RWPE1 (cell line): ENCODE measurements at regions not wholly inside any gene's neighbourhood (a gene's known extent, or its start where the extent isn't known, plus 50 kb on each side); places are given as distances from the start of the nearest gene placed in this dataset.

ENCODE experiments used
- CTCF ChIA-PET: fragments of 350-600 bp; sonication (Branson Sonifier 250); formaldehyde crosslinking; extraction: SDS; loops from one replicate; lab custom pipeline; 2021; lab: Yijun Ruan, JAX
- POLR2A ChIA-PET: fragments of 400-600 bp; formaldehyde crosslinking; extraction: SDS; loops from one replicate; lab custom pipeline; 2020; ENCODE audit warnings: antibody characterized with exemption; ENCODE audit not compliant: low non-redundant PET; lab: Yijun Ruan, JAX
- DNase-seq: peaks from one replicate; pipeline ENCODE4 v3.0.0; 2012; ENCODE audit warnings: low spot score
- H3K27ac ChIP-seq: fragments of 450-650 bp; 2 replicates; pipeline ENCODE4 v1.5.1; 2017
- CTCF ChIP-seq: fragments of 450-650 bp; conservative IDR thresholded peaks from 2 replicates; pipeline ENCODE4 v1.5.1; 2017; ENCODE audit warnings: low read depth, mild to moderate bottlenecking

- no peak for DNase-seq
- POLR2A ChIA-PET: no interaction called here
- CTCF ChIA-PET: no interaction called here
- no peak overlapping the region for H3K27ac ChIP-seq
- TF ChIP-seq CTCF: no peak
These were observed 379.9 kb upstream of the EPHA7 start for GRCh38 chr6:93799226-93799625.

GRCh38 chr6:93794166-93794565 lies 374.8 kb upstream of the EPHA7 start:
- no peak overlapping the region for H3K27ac ChIP-seq
- ChIA-PET POLR2A (no interaction called here), CTCF (no interaction called here)
- TF ChIP-seq CTCF: no peak
- DNase-seq: no peak

- TF ChIP-seq CTCF: no peak
- no peak for DNase-seq
- ChIA-PET CTCF (no interaction called here), POLR2A (no interaction called here)
- no peak overlapping the region for H3K27ac ChIP-seq
These were observed 373.4 kb upstream of the EPHA7 start for GRCh38 chr6:93792746-93793145.

GRCh38 chr6:93790981-93791380 lies 371.6 kb upstream of the EPHA7 start:
- no peak for DNase-seq
- CTCF ChIA-PET: no interaction called here
- H3K27ac ChIP-seq: no peak overlapping the region
- no peak for TF ChIP-seq CTCF
- POLR2A ChIA-PET: no interaction called here

GRCh38 chr6:93789532-93789931 lies 370.2 kb upstream of the EPHA7 start:
- POLR2A ChIA-PET: no interaction called here
- CTCF ChIA-PET: no interaction called here
- H3K27ac ChIP-seq: no peak overlapping the region
- TF ChIP-seq CTCF: no peak
- no peak for DNase-seq

- H3K27ac ChIP-seq: no peak overlapping the region
- TF ChIP-seq CTCF: no peak
- POLR2A ChIA-PET: no interaction called here
- DNase-seq: no peak
- CTCF ChIA-PET: interaction anchor here (0.5 kb wide), 1 partner anchor 127 kb away, joined by 3 read pairs; no protein-coding TSS in a partner anchor
These were observed 368.5 kb upstream of the EPHA7 start for GRCh38 chr6:93787841-93788240.
